GM18505 (cell line): ENCODE measurements at regions not wholly inside any gene's neighbourhood (a gene's known extent, or its start where the extent isn't known, plus 50 kb on each side); places are given as distances from the start of the nearest gene placed in this dataset.
"Not testable (repeated sequence)": the region's sequence is repeated elsewhere in the genome, so short reads cannot be mapped to it uniquely, and the experiment has no call there.

Source experiments
- ATAC-seq: cut with Tn5 transposase; IDR thresholded peaks from one replicate; pipeline ENCODE4 v1.9.1; 2021; ENCODE audit not compliant: unreplicated experiment
- POLR2A ChIP-seq: IDR thresholded peaks from 4 replicates; pipeline ENCODE4 v1.6.1; 2011; ENCODE audit warnings: borderline replicate concordance; ENCODE audit not compliant: insufficient read depth, insufficient read length; ENCODE audit errors: extremely low read depth

- no peak for ATAC-seq
- no peak for TF ChIP-seq POLR2A
These were observed 194.9 kb upstream of the SMLR1 start for GRCh38 chr6:130632277-130632676.

- no peak for TF ChIP-seq POLR2A
- ATAC-seq = no peak
These were observed 194.3 kb upstream of the SMLR1 start for GRCh38 chr6:130632897-130633296.

GRCh38 chr6:130643361-130643760, 183.8 kb upstream of the SMLR1 start:
- TF ChIP-seq POLR2A = no peak
- ATAC-seq = no peak

- no peak for TF ChIP-seq POLR2A
- no peak for ATAC-seq
These were observed 183.0 kb upstream of the SMLR1 start for GRCh38 chr6:130644175-130644574.

GRCh38 chr6:130644769-130645168, 182.4 kb upstream of the SMLR1 start:
- not testable (repeated sequence) for ATAC-seq

- TF ChIP-seq POLR2A = no peak
- ATAC-seq = no peak
These were observed 180.0 kb upstream of the SMLR1 start for GRCh38 chr6:130647246-130647645.

- no peak for TF ChIP-seq POLR2A
- no peak for ATAC-seq
These were observed 171.6 kb upstream of the SMLR1 start for GRCh38 chr6:130655586-130655985.

- TF ChIP-seq POLR2A = no peak
- no peak for ATAC-seq
These were observed 166.1 kb upstream of the SMLR1 start for GRCh38 chr6:130661077-130661476.

GRCh38 chr6:130666786-130667185, 160.4 kb upstream of the SMLR1 start:
- no peak for ATAC-seq
- no peak for TF ChIP-seq POLR2A

- no peak for ATAC-seq
These were observed 157.1 kb upstream of the SMLR1 start for GRCh38 chr6:130670142-130670541.

GRCh38 chr6:130671119-130671518, 156.1 kb upstream of the SMLR1 start:
- no peak for ATAC-seq
- no peak for TF ChIP-seq POLR2A

More at GRCh38 chr6:130670142-130670541, 157.1 kb upstream of the SMLR1 start:
- no peak for TF ChIP-seq POLR2A

GRCh38 chr6:130671577-130671976, 155.6 kb upstream of the SMLR1 start:
- TF ChIP-seq POLR2A = no peak
- no peak for ATAC-seq

- no peak for ATAC-seq
- no peak for TF ChIP-seq POLR2A
These were observed 155.1 kb upstream of the SMLR1 start for GRCh38 chr6:130672153-130672552.

GRCh38 chr6:130674604-130675003, 152.6 kb upstream of the SMLR1 start:
- no peak for TF ChIP-seq POLR2A
- ATAC-seq = no peak

- no peak for ATAC-seq
- no peak for TF ChIP-seq POLR2A
These were observed 152.1 kb upstream of the SMLR1 start for GRCh38 chr6:130675072-130675471.
